ENCODE measurements at regions not wholly inside any gene's neighbourhood (a gene's known extent, or its start where the extent isn't known, plus 50 kb on each side); places are given as distances from the start of the nearest gene placed in this dataset.

- TF ChIP-seq CTCF (IDR thresholded peaks at IDR 0.05; ENCODE audit: extremely low read depth in 1 of 2, insufficient read depth in 1 of 2, low read depth in 1 of 2, low read length in 2 of 2) = no peak
- no peak for TF ChIP-seq JUN (IDR thresholded peaks at IDR 0.05; ENCODE audit: borderline replicate concordance, insufficient read depth, insufficient read length, low read depth)
- TF ChIP-seq POLR2AphosphoS5 (IDR thresholded peaks at IDR 0.05; ENCODE audit: insufficient read depth, low read depth, low read length) = no peak
- TF ChIP-seq GATA2 (IDR thresholded peaks at IDR 0.05; ENCODE audit: insufficient read depth, insufficient read length, low read depth, low read length) = no peak
These were observed 493.8 kb upstream of the MANEA start for GRCh38 chr6:95083506-95083905.

Measured in endothelial cell of umbilical vein (primary cell).